ENCODE measurements at regions not wholly inside any gene's neighbourhood (a gene's known extent, or its start where the extent isn't known, plus 50 kb on each side); places are given as distances from the start of the nearest gene placed in this dataset.

GRCh38 chr1:208837242-208837641, 593.1 kb upstream of the PLXNA2 start:
- TF ChIP-seq CTCF (conservative IDR thresholded peaks at IDR 0.05; ENCODE audit: low read length) (no peak), EZH2phosphoT487 (IDR thresholded peaks at IDR 0.05; ENCODE audit: borderline replicate concordance, low read depth, low read length) (no peak)
